Lower leg skin (tissue), 4 donors: ENCODE measurements at regions not wholly inside any gene's neighbourhood (a gene's known extent, or its start where the extent isn't known, plus 50 kb on each side); places are given as distances from the start of the nearest gene placed in this dataset.

ENCODE experiments used
- DNase-seq, 2 donors: peaks; one replicate each; pipeline ENCODE4 v3.0.0-alpha.2; 2019; ENCODE audit warnings: low spot score in 2 of 2
- H3K4me3 ChIP-seq: fragments of 200-600 bp; sonication (generic); 2 replicates; pipeline ENCODE4 v1.5.1; 2017; ENCODE audit warnings: mild to moderate bottlenecking, low read depth; ENCODE audit not compliant: poor library complexity, severe bottlenecking
- POLR2A ChIP-seq, 2 donors: fragments of 450-650 bp; IDR thresholded peaks; one replicate each; pipeline ENCODE4 v1.6.1; 2016 to 2017; ENCODE audit warnings: antibody characterized with exemption in 2 of 2, mild to moderate bottlenecking in 1 of 2, moderate library complexity in 1 of 2
- WGBS, 2 donors: methylation state at CpG; one replicate each; pipeline ENCODE4 v1.1.5; 2018; 5-methylcytosine and 5-hydroxymethylcytosine counted together
- intact Hi-C: fragments of 100-400 bp; cut with DNase I; formaldehyde crosslinking; loops from one replicate; pipeline ENCODE4 v1.15.0; 2023; ENCODE audit warnings: low total_unique reads
- TF ChIP-seq, protein P1 (sequence below), 3 donors: fragments of 450-650 bp; IDR thresholded peaks; one replicate each; pipeline ENCODE4 v1.5.1; 2016; ENCODE audit warnings: antibody characterized with exemption in 3 of 3, mild to moderate bottlenecking in 3 of 3, moderate library complexity in 2 of 3

DNA sequence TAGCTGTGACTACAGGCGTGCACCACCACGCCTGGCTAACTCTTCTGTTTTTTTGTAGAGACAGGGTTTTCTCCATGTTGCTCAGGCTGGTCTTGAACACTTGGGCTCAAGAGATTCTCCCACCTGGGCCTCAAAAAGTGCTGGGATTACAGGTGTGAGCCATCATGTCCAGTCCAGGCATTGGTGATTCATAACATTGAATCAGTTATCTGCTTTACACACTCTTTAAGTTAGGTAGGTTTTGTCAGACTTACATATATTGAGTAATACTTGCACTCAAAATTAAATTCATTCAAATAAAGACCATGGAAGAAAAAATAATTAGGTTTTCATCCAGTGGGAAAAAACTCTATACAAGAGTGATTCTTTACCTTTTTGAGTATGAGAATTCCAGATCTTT is 93.2 kb upstream of the XPO1 start:
- TF ChIP-seq, protein P1, sequence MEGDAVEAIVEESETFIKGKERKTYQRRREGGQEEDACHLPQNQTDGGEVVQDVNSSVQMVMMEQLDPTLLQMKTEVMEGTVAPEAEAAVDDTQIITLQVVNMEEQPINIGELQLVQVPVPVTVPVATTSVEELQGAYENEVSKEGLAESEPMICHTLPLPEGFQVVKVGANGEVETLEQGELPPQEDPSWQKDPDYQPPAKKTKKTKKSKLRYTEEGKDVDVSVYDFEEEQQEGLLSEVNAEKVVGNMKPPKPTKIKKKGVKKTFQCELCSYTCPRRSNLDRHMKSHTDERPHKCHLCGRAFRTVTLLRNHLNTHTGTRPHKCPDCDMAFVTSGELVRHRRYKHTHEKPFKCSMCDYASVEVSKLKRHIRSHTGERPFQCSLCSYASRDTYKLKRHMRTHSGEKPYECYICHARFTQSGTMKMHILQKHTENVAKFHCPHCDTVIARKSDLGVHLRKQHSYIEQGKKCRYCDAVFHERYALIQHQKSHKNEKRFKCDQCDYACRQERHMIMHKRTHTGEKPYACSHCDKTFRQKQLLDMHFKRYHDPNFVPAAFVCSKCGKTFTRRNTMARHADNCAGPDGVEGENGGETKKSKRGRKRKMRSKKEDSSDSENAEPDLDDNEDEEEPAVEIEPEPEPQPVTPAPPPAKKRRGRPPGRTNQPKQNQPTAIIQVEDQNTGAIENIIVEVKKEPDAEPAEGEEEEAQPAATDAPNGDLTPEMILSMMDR (IDR thresholded peaks at IDR 0.05) = no peak
- TF ChIP-seq POLR2A (IDR thresholded peaks at IDR 0.05) = no peak
- DNase-seq = peak in 1 of 2 donors; percentile 48
- WGBS, 2 donors = 96 to 100% methylated on average over 2 of the region's 2 CpGs
- no peak overlapping the region for H3K4me3 ChIP-seq
- intact Hi-C loops = no loop called here

DNA sequence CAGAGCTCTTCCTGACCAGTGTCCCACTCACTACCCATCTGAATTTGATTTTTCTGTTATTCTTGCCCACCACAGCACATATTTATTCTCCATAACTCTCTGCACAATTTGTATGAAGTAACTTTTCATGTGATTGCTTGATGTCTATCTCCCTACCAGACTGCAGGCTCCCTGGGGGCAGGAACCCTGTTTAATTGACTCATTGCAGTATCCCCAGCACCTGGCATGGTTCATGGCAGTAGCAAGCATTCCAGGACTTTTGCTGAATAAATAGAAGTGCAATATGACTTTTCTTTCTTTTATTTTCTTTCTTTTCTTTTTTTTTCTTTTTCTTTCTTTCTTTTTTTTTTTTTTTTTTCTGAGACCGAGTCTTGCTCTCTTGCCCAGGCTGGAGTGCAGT is 88.7 kb upstream of the XPO1 start:
- 86% methylated on average over 1 of the region's 1 CpG for WGBS, 2 donors
- no peak overlapping the region for H3K4me3 ChIP-seq
- DNase-seq = peak in 1 of 2 donors; percentile 23
- TF ChIP-seq, protein P1 (IDR thresholded peaks at IDR 0.05) = no peak
- TF ChIP-seq POLR2A (IDR thresholded peaks at IDR 0.05) = no peak
- intact Hi-C loops = no loop called here

DNA sequence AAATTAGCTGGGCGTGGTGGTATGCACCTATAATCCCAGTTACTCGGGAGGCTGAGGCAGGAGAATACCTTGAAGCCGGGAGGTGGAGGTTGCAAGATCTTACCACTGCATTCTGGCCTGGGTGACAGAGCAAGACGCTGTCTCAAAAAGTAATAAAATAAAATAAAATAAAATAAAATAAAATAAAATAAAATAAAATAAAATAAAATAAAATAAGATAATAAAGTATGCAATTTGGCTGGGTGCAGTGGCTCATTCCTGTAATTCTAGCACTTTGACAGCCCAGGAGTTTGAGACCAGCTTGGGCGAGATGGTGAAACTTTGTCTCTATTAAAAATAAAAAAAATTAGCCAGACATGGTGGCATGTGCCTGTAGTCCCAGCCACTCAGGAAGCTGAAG is 85.6 kb upstream of the XPO1 start:
- 91 to 96% methylated on average over 5 of the region's 5 CpGs for WGBS, 2 donors
- intact Hi-C loops = no loop called here

DNA sequence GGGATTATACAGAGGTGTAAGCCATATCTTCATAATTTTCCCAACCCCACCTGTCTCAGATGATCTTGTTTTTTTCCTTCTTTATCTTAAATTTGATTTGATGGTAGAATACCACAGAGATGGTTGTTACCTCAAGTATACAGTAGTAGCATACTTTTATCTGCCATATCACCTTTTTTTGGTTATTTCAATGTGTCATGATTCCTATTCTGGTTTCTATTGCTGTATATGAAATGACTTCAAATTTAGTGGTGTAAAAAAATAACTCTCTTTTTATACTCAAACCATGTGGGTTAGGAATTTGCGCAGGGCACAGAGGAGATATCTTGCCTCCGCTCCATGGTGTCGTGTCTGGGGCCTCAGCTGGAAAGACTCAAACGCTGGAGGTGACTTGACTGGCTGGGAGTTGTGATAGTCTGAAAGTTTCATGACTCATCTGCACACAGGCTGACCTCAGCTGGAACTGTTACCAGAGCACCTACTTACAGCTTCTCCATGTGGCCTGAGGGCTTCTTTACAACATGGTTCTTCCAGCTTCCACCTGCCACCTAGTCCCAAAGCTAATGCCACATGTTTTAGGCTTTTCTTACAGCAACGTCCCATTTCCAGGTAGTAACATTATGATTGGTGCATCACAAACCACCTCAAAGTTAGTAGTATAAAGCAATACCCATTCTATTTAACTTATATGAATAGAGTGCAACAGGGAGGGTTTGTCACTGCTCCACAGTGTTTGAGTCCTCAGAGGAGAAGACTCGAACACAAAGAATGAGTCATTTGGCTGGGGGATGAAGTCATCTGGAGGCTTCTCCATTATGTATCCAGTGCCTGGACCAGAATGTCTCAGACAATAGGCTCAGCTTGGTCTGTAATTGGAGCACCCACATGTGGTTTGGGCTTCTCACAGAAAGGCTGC is 82.3 kb upstream of the XPO1 start:
- 42 to 53% methylated on average over 6 of the region's 6 CpGs for WGBS, 2 donors
- H3K4me3 ChIP-seq = no peak overlapping the region
- DNase-seq = peak in 1 of 2 donors; percentile 52
- TF ChIP-seq, protein P1 (IDR thresholded peaks at IDR 0.05) = no peak
- TF ChIP-seq POLR2A (IDR thresholded peaks at IDR 0.05) = no peak
- intact Hi-C loops = no loop called here

More for the DNA sequence above, 85.6 kb upstream of the XPO1 start:
- no peak overlapping the region for H3K4me3 ChIP-seq
- no peak for DNase-seq
- TF ChIP-seq POLR2A (IDR thresholded peaks at IDR 0.05) = no peak
- TF ChIP-seq, protein P1 (IDR thresholded peaks at IDR 0.05) = no peak

DNA sequence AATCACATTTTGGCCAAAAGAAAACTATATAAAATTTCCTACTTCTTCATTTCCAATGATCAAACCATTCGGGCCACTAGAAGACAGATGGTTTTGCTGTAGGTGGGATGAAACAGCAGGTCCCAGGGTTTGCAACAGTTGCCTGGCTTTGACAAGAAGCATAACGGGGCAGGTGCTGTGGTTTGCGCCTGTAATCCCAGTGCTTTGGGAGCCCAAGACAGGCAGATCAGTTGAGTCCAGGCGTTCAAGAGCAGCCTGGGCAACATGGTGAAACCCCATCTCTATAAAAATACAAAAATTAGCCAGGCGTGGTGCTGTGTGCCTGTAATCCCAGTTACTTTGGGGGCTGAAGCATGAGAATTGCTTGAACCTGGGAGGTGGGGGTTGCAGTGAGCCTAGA is 81.4 kb upstream of the XPO1 start:
- DNase-seq = no peak
- H3K4me3 ChIP-seq = no peak overlapping the region
- TF ChIP-seq, protein P1 (IDR thresholded peaks at IDR 0.05) = no peak
- no peak for TF ChIP-seq POLR2A (IDR thresholded peaks at IDR 0.05)
- intact Hi-C loops = no loop called here
- WGBS, 2 donors = 92 to 97% methylated on average over 5 of the region's 5 CpGs
